ENCODE measurements at regions not wholly inside any gene's neighbourhood (a gene's known extent, or its start where the extent isn't known, plus 50 kb on each side); places are given as distances from the start of the nearest gene placed in this dataset.

- TF ChIP-seq EZH2phosphoT487 (IDR thresholded peaks at IDR 0.05; ENCODE audit: borderline replicate concordance, low read depth, low read length) (no peak), CTCF (conservative IDR thresholded peaks at IDR 0.05; ENCODE audit: low read length) (no peak)
- Histone ChIP-seq H3K27ac (ENCODE audit: low read depth, low read length, poor library complexity, severe bottlenecking) (no peak overlapping the region), H3K4me3 (ENCODE audit: low read depth, low read length, poor library complexity, severe bottlenecking) (no peak overlapping the region), H3K4me2 (ENCODE audit: low read length) (no peak overlapping the region), H3K36me3 (ENCODE audit: insufficient read depth, low read length) (no peaks in the 10 kb centered on the region), H3K9me3 (ENCODE audit: low read length) (no peaks in the 10 kb centered on the region), H3K9me2 (ENCODE audit: insufficient read depth, low read length) (no peaks in the 10 kb centered on the region), H2AFZ (ENCODE audit: low read length) (no peak overlapping the region), H3K4me1 (ENCODE audit: insufficient read depth, low read length, poor library complexity, severe bottlenecking) (no peaks in the 10 kb centered on the region), H3K79me2 (ENCODE audit: insufficient read depth, low read depth, low read length) (no peaks in the 10 kb centered on the region), H4K20me1 (ENCODE audit: insufficient read depth, low read length) (no peaks in the 10 kb centered on the region)
- intact Hi-C loops (cut with micrococcal nuclease; ENCODE audit: unreplicated experiment), result loop anchor here (10.0 kb wide), 1 partner anchor 701 kb away; the partner anchor contains the start of gene BOD1
- no peak for DNase-seq (ENCODE audit: low spot score)
- BruUV-seq (replicated peaks), result no TSS peak
- POLR2A ChIA-PET, result interaction anchor here (0.6 kb wide), 1 partner anchor 8 kb away, joined by 5 read pairs; no protein-coding TSS in a partner anchor
- CTCF ChIA-PET (ENCODE audit: unreplicated experiment), result no interaction called here
These were observed 270.0 kb downstream of the NSG2 start for GRCh38 chr5:174315471-174315870.

- H4K20me1 ChIP-seq (ENCODE audit: insufficient read depth, low read length), result no peaks in the 10 kb centered on the region
- no peak overlapping the region for H3K27ac ChIP-seq (ENCODE audit: low read depth, low read length, poor library complexity, severe bottlenecking)
- H2AFZ ChIP-seq (ENCODE audit: low read length), result no peak overlapping the region
- intact Hi-C loops (cut with micrococcal nuclease; ENCODE audit: unreplicated experiment), result loop anchor here (10.0 kb wide), 1 partner anchor 701 kb away; the partner anchor contains the start of gene BOD1
- no peak for TF ChIP-seq EZH2phosphoT487 (IDR thresholded peaks at IDR 0.05; ENCODE audit: borderline replicate concordance, low read depth, low read length)
- TF ChIP-seq CTCF (conservative IDR thresholded peaks at IDR 0.05; ENCODE audit: low read length), result no peak
- H3K4me2 ChIP-seq (ENCODE audit: low read length), result no peak overlapping the region
- H3K4me3 ChIP-seq (ENCODE audit: low read depth, low read length, poor library complexity, severe bottlenecking), result no peak overlapping the region
- BruUV-seq (replicated peaks), result no TSS peak
- no peaks in the 10 kb centered on the region for H3K36me3 ChIP-seq (ENCODE audit: insufficient read depth, low read length)
- no peaks in the 10 kb centered on the region for H3K9me3 ChIP-seq (ENCODE audit: low read length)
- H3K4me1 ChIP-seq (ENCODE audit: insufficient read depth, low read length, poor library complexity, severe bottlenecking), result no peaks in the 10 kb centered on the region
- no peaks in the 10 kb centered on the region for H3K79me2 ChIP-seq (ENCODE audit: insufficient read depth, low read depth, low read length)
- ChIA-PET CTCF (ENCODE audit: unreplicated experiment) (no interaction called here), POLR2A (no interaction called here)
- H3K9me2 ChIP-seq (ENCODE audit: insufficient read depth, low read length), result no peaks in the 10 kb centered on the region
- DNase-seq (ENCODE audit: low spot score), result no peak
These were observed 270.4 kb downstream of the NSG2 start for GRCh38 chr5:174315871-174316270.

GRCh38 chr5:174316326-174316725, 270.8 kb downstream of the NSG2 start:
- CTCF ChIA-PET (ENCODE audit: unreplicated experiment), result no interaction called here
- no TSS peak for BruUV-seq (replicated peaks)
- POLR2A ChIA-PET, result no interaction called here

More at GRCh38 chr5:174316326-174316725, 270.8 kb downstream of the NSG2 start:
- intact Hi-C loops (cut with micrococcal nuclease; ENCODE audit: unreplicated experiment), result loop anchor here (10.0 kb wide), 1 partner anchor 702 kb away; the partner anchor contains the start of gene BOD1
- Histone ChIP-seq H3K9me3 (ENCODE audit: low read length) (no peaks in the 10 kb centered on the region), H3K36me3 (ENCODE audit: insufficient read depth, low read length) (no peaks in the 10 kb centered on the region), H3K9me2 (ENCODE audit: insufficient read depth, low read length) (no peaks in the 10 kb centered on the region), H3K4me1 (ENCODE audit: insufficient read depth, low read length, poor library complexity, severe bottlenecking) (no peaks in the 10 kb centered on the region), H2AFZ (ENCODE audit: low read length) (no peak overlapping the region), H3K79me2 (ENCODE audit: insufficient read depth, low read depth, low read length) (no peaks in the 10 kb centered on the region), H3K4me2 (ENCODE audit: low read length) (no peak overlapping the region), H3K27ac (ENCODE audit: low read depth, low read length, poor library complexity, severe bottlenecking) (no peak overlapping the region), H3K4me3 (ENCODE audit: low read depth, low read length, poor library complexity, severe bottlenecking) (no peak overlapping the region), H4K20me1 (ENCODE audit: insufficient read depth, low read length) (no peaks in the 10 kb centered on the region)
- no peak for TF ChIP-seq CTCF (conservative IDR thresholded peaks at IDR 0.05; ENCODE audit: low read length)
- no peak for DNase-seq (ENCODE audit: low spot score)

All from OCI-LY7 (cell line).